Keratinocyte (primary cell): ENCODE measurements at regions not wholly inside any gene's neighbourhood (a gene's known extent, or its start where the extent isn't known, plus 50 kb on each side); places are given as distances from the start of the nearest gene placed in this dataset.

Experiments
- EZH2 ChIP-seq: IDR thresholded peaks from one replicate; pipeline ENCODE4 v1.6.1; 2012; ENCODE audit warnings: inconsistent platforms, mild to moderate bottlenecking, low read length, moderate library complexity
- TF ChIP-seq, protein P1 (sequence below), 3 experiments: IDR thresholded peaks in 1 of 3; conservative IDR thresholded peaks in 1 of 3; optimal IDR thresholded peaks in 1 of 3; 2 replicates in 2 of 3; 3 replicates in 1 of 3; pipeline versions ENCODE3 to v1.5.1; 2011; ENCODE audit warnings: low read length in 3 of 3, mild to moderate bottlenecking in 3 of 3, moderate library complexity in 2 of 3, control low read depth in 1 of 3, inconsistent platforms in 1 of 3; ENCODE audit not compliant: insufficient read depth in 2 of 3; ENCODE audit errors: extremely low read depth in 1 of 3

DNA sequence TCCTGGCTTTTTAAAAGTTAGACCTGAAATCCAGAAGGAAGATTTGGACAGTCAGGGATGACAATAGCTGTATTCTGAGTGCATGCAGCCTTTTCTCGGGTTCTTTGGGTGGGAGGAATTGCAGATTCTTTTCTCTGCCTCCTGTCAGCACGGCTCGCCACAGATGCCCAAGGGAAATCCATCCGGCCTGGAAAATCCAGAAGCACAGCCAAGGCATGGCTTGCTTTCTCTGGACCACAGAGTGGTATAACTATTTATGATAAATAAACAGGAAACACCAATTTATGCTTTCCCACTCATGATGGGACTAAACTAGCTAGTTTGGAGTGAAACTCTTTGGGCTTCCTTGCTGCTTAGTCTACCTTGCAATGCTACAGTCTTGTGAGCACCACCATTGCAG is 59.1 kb downstream of the C9orf152 start:
- TF ChIP-seq, protein P1, sequence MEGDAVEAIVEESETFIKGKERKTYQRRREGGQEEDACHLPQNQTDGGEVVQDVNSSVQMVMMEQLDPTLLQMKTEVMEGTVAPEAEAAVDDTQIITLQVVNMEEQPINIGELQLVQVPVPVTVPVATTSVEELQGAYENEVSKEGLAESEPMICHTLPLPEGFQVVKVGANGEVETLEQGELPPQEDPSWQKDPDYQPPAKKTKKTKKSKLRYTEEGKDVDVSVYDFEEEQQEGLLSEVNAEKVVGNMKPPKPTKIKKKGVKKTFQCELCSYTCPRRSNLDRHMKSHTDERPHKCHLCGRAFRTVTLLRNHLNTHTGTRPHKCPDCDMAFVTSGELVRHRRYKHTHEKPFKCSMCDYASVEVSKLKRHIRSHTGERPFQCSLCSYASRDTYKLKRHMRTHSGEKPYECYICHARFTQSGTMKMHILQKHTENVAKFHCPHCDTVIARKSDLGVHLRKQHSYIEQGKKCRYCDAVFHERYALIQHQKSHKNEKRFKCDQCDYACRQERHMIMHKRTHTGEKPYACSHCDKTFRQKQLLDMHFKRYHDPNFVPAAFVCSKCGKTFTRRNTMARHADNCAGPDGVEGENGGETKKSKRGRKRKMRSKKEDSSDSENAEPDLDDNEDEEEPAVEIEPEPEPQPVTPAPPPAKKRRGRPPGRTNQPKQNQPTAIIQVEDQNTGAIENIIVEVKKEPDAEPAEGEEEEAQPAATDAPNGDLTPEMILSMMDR (optimal IDR thresholded peaks at IDR 0.05 in 1 of 3, IDR thresholded peaks at IDR 0.05 in 1 of 3, conservative IDR thresholded peaks at IDR 0.05 in 1 of 3; ENCODE audit: extremely low read depth in 1 of 3, insufficient read depth in 2 of 3, low read length in 3 of 3) = no peak
- no peak for TF ChIP-seq EZH2
